Vagina (tissue), 2 donors: ENCODE measurements at regions not wholly inside any gene's neighbourhood (a gene's known extent, or its start where the extent isn't known, plus 50 kb on each side); places are given as distances from the start of the nearest gene placed in this dataset.

Experiments used
- DNase-seq, 2 donors: peaks; one replicate each; pipeline ENCODE4 v3.0.0-alpha.2; 2017; ENCODE audit errors: extremely low spot score in 2 of 2
- H3K27ac ChIP-seq: fragments of 200-600 bp; sonication (generic); one replicate; pipeline ENCODE4 v1.5.1; 2019
- H3K27me3 ChIP-seq: fragments of 200-600 bp; sonication (generic); one replicate; pipeline ENCODE4 v1.5.1; 2019
- H3K36me3 ChIP-seq, 2 donors: fragments of 200-600 bp; sonication (generic); one replicate each; pipeline ENCODE4 v1.5.1; 2017 to 2019
- H3K4me1 ChIP-seq: fragments of 200-600 bp; sonication (generic); one replicate; pipeline ENCODE4 v1.5.1; 2019
- H3K4me3 ChIP-seq, 2 donors: fragments of 200-600 bp; sonication (generic); 1 replicate in 1 of 2; 2 replicates in 1 of 2; pipeline ENCODE4 v1.5.1; 2016 to 2019
- H3K9me3 ChIP-seq: fragments of 200-600 bp; sonication (generic); one replicate; pipeline ENCODE4 v1.5.1; 2019
- CTCF ChIP-seq, 3 experiments: fragments of 450-650 bp in 2 of 3; fragments of 200-600 bp in 1 of 3; sonication (generic) in 1 of 3; IDR thresholded peaks; one replicate each; pipeline ENCODE4 v1.5.1; 2017 to 2019; ENCODE audit warnings: antibody characterized with exemption in 3 of 3, mild to moderate bottlenecking in 2 of 3, moderate library complexity in 2 of 3
- POLR2A ChIP-seq, 2 donors: fragments of 450-650 bp; IDR thresholded peaks; one replicate each; pipeline ENCODE4 v1.6.1; 2017; ENCODE audit warnings: antibody characterized with exemption in 2 of 2, mild to moderate bottlenecking in 2 of 2, moderate library complexity in 2 of 2
- POLR2AphosphoS5 ChIP-seq, 2 donors: sonication (generic); formaldehyde crosslinking; IDR thresholded peaks; one replicate each; pipeline ENCODE4 v1.9.0; 2017; ENCODE audit warnings: antibody characterized with exemption in 2 of 2, mild to moderate bottlenecking in 2 of 2, low read depth in 1 of 2; ENCODE audit not compliant: insufficient read depth in 1 of 2
- intact Hi-C: fragments of 100-400 bp; cut with DNase I; formaldehyde crosslinking; loops from one replicate; pipeline ENCODE4 v1.15.1; 2023

GRCh38 chr18:11284811-11285210 lies 135.4 kb upstream of the PIEZO2 start:
- TF ChIP-seq CTCF (IDR thresholded peaks at IDR 0.05) = no peak
- no peak for TF ChIP-seq POLR2AphosphoS5 (IDR thresholded peaks at IDR 0.05; ENCODE audit: insufficient read depth in 1 of 2, low read depth in 1 of 2)
- TF ChIP-seq POLR2A (IDR thresholded peaks at IDR 0.05) = no peak
- no peak overlapping the region for H3K27ac ChIP-seq
- intact Hi-C loops = no loop called here
- no peak for DNase-seq
- no peak overlapping the region for H3K4me3 ChIP-seq
- no peaks in the 10 kb centered on the region for H3K9me3 ChIP-seq
- H3K36me3 ChIP-seq = no peaks in the 10 kb centered on the region
- no peaks in the 10 kb centered on the region for H3K27me3 ChIP-seq
- H3K4me1 ChIP-seq = no peaks in the 10 kb centered on the region

- Histone ChIP-seq H3K36me3 (no peaks in the 10 kb centered on the region), H3K9me3 (no peaks in the 10 kb centered on the region), H3K4me1 (no peaks in the 10 kb centered on the region), H3K4me3 (no peak overlapping the region), H3K27me3 (no peaks in the 10 kb centered on the region), H3K27ac (no peak overlapping the region)
- intact Hi-C loops = no loop called here
- no peak for TF ChIP-seq CTCF (IDR thresholded peaks at IDR 0.05)
- DNase-seq = no peak
Measured at GRCh38 chr18:11284349-11284748, 135.0 kb upstream of the PIEZO2 start.

- H3K36me3 ChIP-seq = no peaks in the 10 kb centered on the region
- H3K27me3 ChIP-seq = no peaks in the 10 kb centered on the region
- no peaks in the 10 kb centered on the region for H3K9me3 ChIP-seq
- no peaks in the 10 kb centered on the region for H3K4me1 ChIP-seq
- intact Hi-C loops = no loop called here
- no peak overlapping the region for H3K27ac ChIP-seq
- no peak overlapping the region for H3K4me3 ChIP-seq
- TF ChIP-seq POLR2A (IDR thresholded peaks at IDR 0.05) (no peak), CTCF (IDR thresholded peaks at IDR 0.05) (no peak), POLR2AphosphoS5 (IDR thresholded peaks at IDR 0.05; ENCODE audit: insufficient read depth in 1 of 2, low read depth in 1 of 2) (no peak)
- no peak for DNase-seq
Measured at GRCh38 chr18:11283479-11284161, 134.3 kb upstream of the PIEZO2 start.

GRCh38 chr18:11279461-11279860 lies 130.1 kb upstream of the PIEZO2 start:
- H3K36me3 ChIP-seq = no peaks in the 10 kb centered on the region
- no peak overlapping the region for H3K4me3 ChIP-seq
- H3K9me3 ChIP-seq = no peaks in the 10 kb centered on the region
- intact Hi-C loops = no loop called here
- no peak for TF ChIP-seq POLR2AphosphoS5 (IDR thresholded peaks at IDR 0.05; ENCODE audit: insufficient read depth in 1 of 2, low read depth in 1 of 2)
- no peak for TF ChIP-seq POLR2A (IDR thresholded peaks at IDR 0.05)
- no peak for DNase-seq
- no peaks in the 10 kb centered on the region for H3K27me3 ChIP-seq
- no peak overlapping the region for H3K27ac ChIP-seq
- no peaks in the 10 kb centered on the region for H3K4me1 ChIP-seq

GRCh38 chr18:11276678-11277077 lies 127.3 kb upstream of the PIEZO2 start:
- Histone ChIP-seq H3K27ac (no peak overlapping the region), H3K27me3 (no peaks in the 10 kb centered on the region), H3K4me3 (no peak overlapping the region), H3K36me3 (no peaks in the 10 kb centered on the region), H3K9me3 (no peaks in the 10 kb centered on the region), H3K4me1 (no peaks in the 10 kb centered on the region)
- intact Hi-C loops = no loop called here
- no peak for TF ChIP-seq POLR2AphosphoS5 (IDR thresholded peaks at IDR 0.05; ENCODE audit: insufficient read depth in 1 of 2, low read depth in 1 of 2)
- TF ChIP-seq POLR2A (IDR thresholded peaks at IDR 0.05) = no peak
- no peak for TF ChIP-seq CTCF (IDR thresholded peaks at IDR 0.05)
- DNase-seq = no peak
